Epithelial cell of proximal tubule (primary cell): ENCODE measurements at regions not wholly inside any gene's neighbourhood (a gene's known extent, or its start where the extent isn't known, plus 50 kb on each side); places are given as distances from the start of the nearest gene placed in this dataset.
"Not testable (repeated sequence)": the region's sequence is repeated elsewhere in the genome, so short reads cannot be mapped to it uniquely, and the experiment has no call there.

Source experiments
- DNase-seq: peaks from one replicate; pipeline ENCODE4 v3.0.0-alpha.2; 2011; ENCODE audit warnings: low read depth
- H3K4me3 ChIP-seq: 2 replicates; pipeline ENCODE4 v1.5.1; 2011; ENCODE audit warnings: low read depth, mild to moderate bottlenecking, low read length
- CTCF ChIP-seq: conservative IDR thresholded peaks from 2 replicates; pipeline ENCODE4 v1.5.1; 2012; ENCODE audit warnings: low read depth, mild to moderate bottlenecking, low read length

- no peak for TF ChIP-seq CTCF
- H3K4me3 ChIP-seq, result no peak overlapping the region
- DNase-seq, result no peak
Observed at GRCh38 chr3:194894538-194894937, 208.9 kb downstream of the FAM43A start.

DNA sequence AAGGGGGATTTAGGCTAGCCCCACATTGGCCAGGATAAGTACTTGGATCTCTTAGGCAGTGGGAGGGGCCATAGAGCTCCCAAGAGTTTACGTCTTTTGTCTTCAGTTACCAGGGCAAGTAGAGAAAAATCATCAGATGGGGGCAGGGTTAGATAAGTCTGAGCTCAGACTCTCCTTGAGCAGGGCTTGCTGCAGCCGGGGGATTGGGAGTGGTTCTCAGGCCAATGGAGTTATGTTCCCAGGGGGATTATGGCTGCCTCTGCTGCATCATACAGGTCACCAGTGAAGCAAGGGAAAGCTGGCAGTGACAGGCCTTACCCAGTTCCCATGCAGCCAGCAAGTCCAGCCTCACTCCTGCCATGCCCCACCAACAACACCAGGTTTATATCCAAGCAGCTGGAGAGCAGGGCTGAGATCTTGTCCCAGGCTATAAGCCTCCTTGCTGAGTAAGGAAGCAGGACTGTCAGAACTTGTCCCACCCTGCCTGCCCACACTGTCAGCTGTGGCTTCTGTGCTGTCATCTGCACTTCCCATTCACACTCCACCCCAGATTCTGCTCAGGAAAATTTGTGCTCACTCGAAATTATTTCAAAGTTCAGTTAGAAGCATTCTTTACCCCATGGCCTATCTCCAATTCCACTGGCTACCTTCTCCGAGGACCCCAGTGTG lies 215.3 kb downstream of the FAM43A start:
- TF ChIP-seq CTCF, result no peak
- DNase-seq, result no peak
- H3K4me3 ChIP-seq, result no peak overlapping the region

DNA sequence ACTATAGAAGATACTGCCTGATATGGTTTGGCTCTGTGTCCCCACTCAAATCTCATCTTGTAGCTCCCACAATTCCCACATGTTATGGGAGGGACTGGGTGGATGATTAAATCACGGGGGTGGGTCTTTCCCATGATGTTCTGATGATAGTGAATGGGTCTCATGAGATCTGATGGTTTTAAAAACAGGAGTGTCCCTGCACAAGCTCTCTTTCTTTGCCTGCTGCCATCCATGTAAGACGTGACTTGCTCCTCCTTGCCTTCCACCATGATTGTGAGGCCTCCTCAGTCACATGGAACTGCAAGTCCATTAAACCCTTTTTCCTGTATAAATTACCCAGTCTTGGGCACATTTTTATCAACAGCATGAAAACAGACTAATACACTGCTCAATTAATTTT lies 217.8 kb downstream of the FAM43A start:
- not testable (repeated sequence) for DNase-seq, H3K4me3 ChIP-seq

DNA sequence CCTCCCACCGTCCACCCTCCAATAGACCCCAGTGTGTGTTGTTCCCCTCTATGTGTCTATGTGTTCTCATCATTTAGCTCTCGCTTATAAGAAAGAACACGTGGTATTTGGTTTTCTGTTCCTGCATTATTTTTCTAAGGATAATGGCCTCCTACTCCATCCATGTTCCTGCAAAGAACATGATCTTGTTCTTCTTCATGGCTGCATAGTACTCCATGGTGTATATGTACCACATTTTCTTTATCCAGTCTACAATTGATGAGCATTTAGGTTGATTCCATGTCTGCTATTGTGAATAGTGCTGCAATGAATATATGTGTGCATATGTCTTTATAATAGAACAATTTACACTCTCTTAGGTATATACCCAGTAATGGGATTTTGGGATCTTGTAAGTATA lies 219.3 kb downstream of the FAM43A start:
- not testable (repeated sequence) for DNase-seq, H3K4me3 ChIP-seq

DNA sequence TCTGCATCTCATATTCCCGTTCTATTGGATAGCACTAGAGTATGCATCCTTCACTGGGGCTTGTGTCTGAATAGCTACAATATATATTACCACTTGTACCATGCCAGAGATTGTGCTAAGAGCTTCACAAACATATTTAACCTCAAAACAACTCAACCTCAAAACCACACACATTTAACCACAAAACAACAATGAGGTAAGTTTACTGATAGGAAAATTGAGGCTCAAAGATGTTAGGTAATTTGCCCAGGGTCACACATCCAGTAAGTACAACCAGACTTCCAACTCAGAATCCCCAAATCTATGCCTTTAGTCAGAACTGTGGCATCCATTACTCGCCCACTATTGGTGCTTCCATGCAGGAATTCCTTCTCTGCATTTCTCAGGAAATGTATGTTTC lies 220.0 kb downstream of the FAM43A start:
- no peak for TF ChIP-seq CTCF
- H3K4me3 ChIP-seq, result no peak overlapping the region
- no peak for DNase-seq

DNA sequence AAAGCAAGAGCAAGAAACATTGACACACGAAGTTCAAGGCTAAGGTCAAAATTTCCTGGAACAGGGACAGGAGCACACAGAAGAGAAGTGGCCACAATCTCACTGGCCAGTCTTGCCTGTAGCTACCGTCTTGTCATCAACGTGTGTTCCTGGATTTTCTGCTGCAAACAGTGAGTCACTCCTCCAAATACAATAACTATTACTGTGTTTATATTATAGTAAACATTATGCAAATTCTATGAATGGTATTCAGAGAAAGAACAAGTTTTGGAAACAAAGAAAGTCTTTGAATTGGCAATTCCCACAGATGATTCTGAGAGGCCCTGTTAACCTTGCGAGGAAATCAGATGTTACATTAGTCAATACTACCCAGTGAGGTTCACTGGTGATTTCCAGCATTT lies 220.5 kb downstream of the FAM43A start:
- no peak for TF ChIP-seq CTCF
- DNase-seq, result no peak
- H3K4me3 ChIP-seq, result no peak overlapping the region

DNA sequence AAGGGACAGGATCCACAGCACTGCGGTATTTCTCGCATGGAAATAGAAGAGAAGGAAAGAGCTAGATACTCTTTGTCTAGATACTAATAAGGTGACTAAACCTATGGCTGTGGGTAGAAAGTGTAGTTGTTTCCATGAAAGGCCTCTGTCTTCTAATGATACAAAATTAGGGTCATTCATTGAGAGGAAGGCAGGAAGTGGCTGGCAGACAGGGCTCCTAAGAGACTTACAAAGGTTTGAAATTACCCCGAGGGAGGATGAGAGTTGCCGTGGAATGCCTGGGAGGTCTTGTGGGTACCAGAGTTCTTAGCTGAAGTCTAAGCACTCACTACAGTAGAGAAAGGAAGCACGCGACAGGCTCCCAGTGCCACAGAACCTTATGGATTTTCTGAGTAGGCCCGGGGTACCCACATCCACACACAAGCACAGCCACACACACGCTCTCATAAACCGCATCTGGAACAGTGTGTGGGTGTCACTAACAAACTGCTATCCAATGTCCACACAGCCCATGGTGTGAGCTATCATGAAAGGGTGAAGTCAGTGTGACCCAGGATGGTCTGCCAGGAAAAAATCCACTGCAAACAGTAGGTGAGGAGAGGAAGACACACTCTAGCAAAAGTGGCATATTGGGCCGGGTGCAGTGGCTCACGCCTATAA lies 221.4 kb downstream of the FAM43A start:
- no peak for TF ChIP-seq CTCF
- DNase-seq, result no peak
- no peak overlapping the region for H3K4me3 ChIP-seq

- H3K4me3 ChIP-seq, result no peak overlapping the region
- no peak for DNase-seq
- no peak for TF ChIP-seq CTCF
Observed at GRCh38 chr3:194907811-194908210, 222.1 kb downstream of the FAM43A start.
